ENCODE measurements at regions not wholly inside any gene's neighbourhood (a gene's known extent, or its start where the extent isn't known, plus 50 kb on each side); places are given as distances from the start of the nearest gene placed in this dataset.

DNA sequence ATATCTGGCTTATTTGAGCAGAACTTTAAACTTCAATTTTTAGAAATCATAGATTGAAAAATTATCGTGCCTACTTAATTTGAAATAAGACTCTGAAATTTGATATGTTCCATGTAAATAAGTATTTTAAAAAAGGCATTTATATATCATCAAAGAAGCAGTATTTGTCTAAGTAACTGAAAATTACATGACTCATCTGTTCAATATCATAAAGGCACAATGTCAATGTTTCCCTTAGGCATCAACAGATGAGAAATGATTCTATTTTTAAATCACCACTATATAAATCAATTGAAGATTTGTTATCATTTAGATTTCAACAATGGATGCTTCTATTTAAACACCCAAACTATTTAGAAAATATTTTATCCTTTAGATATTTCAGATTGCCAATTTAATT is 142.9 kb upstream of the POU5F2 start:
- Histone ChIP-seq H3K36me3 (no peaks in the 10 kb centered on the region), H3K4me1 (peaks cover 0 to 6% (median 0%) of the 10 kb centered on the region in 4 donors), H3K27ac (no peak overlapping the region), H3K9me3 (no peaks in the 10 kb centered on the region), H3K27me3 (no peaks in the 10 kb centered on the region), H3K4me3 (no peak overlapping the region)
- intact Hi-C loops (cut with DNase I; ENCODE audit: low total_unique reads) = no loop called here
- in situ Hi-C loops (cut with MboI; ENCODE audit: low pct_ligation_motif_present in 1 of 4, low pct_unique_long_range_greater_than_20kb in 1 of 4, low sequenced_read_pairs in 3 of 4) = no loop called here
- DNase-seq = no peak
- no peak for TF ChIP-seq CTCF (IDR thresholded peaks at IDR 0.05)
- no peak for TF ChIP-seq POLR2AphosphoS5 (IDR thresholded peaks at IDR 0.05)
- no peak for TF ChIP-seq POLR2A (IDR thresholded peaks at IDR 0.05)
- TF ChIP-seq EP300 (IDR thresholded peaks at IDR 0.05; ENCODE audit: low read depth) = no peak
- WGBS, 2 donors (ENCODE audit: low coverage in 1 of 2) = 85 to 100% methylated on average over 1 of the region's 1 CpG

DNA sequence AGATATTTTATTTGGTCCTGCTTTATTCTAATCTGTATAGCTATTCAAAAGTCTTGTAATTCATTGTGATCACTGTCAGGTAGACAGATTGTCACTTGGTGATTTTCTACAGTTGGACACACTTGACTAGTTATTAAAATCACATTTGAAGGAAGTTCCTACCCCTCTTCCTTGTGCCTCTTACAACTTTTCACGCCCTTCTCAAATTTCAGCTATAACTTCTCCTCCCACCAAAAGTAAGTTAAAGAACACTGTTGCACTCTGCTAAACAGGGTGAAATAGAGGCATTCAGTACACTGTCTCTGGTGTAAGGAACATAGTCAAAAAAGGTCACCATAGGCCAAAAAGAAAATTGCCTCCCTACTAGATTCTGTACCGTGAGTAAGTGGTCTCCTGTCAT is 142.1 kb upstream of the POU5F2 start:
- 82 to 83% methylated on average over 2 of the region's 2 CpGs for WGBS, 2 donors (ENCODE audit: low coverage in 1 of 2)
- H3K9me3 ChIP-seq = no peaks in the 10 kb centered on the region
- no peaks in the 10 kb centered on the region for H3K27me3 ChIP-seq
- in situ Hi-C loops (cut with MboI; ENCODE audit: low pct_ligation_motif_present in 1 of 4, low pct_unique_long_range_greater_than_20kb in 1 of 4, low sequenced_read_pairs in 3 of 4) (no loop called here), intact Hi-C loops (cut with DNase I; ENCODE audit: low total_unique reads) (no loop called here)
- H3K36me3 ChIP-seq = no peaks in the 10 kb centered on the region
- no peak overlapping the region for H3K27ac ChIP-seq
- no peak for DNase-seq
- peaks cover 0 to 6% (median 0%) of the 10 kb centered on the region in 4 donors for H3K4me1 ChIP-seq
- no peak overlapping the region for H3K4me3 ChIP-seq
- TF ChIP-seq EP300 (IDR thresholded peaks at IDR 0.05; ENCODE audit: low read depth) (no peak), CTCF (IDR thresholded peaks at IDR 0.05) (no peak), POLR2A (IDR thresholded peaks at IDR 0.05) (no peak), POLR2AphosphoS5 (IDR thresholded peaks at IDR 0.05) (no peak)

GRCh38 chr5:93875693-93876092 is 134.3 kb upstream of the POU5F2 start:
- no peak overlapping the region for H3K27ac ChIP-seq
- in situ Hi-C loops (cut with MboI; ENCODE audit: low pct_ligation_motif_present in 1 of 4, low pct_unique_long_range_greater_than_20kb in 1 of 4, low sequenced_read_pairs in 3 of 4) = no loop called here
- no peak for DNase-seq
- H3K9me3 ChIP-seq = no peaks in the 10 kb centered on the region
- intact Hi-C loops (cut with DNase I; ENCODE audit: low total_unique reads) = no loop called here
- no peaks in the 10 kb centered on the region for H3K36me3 ChIP-seq
- TF ChIP-seq POLR2AphosphoS5 (IDR thresholded peaks at IDR 0.05) (no peak), EP300 (IDR thresholded peaks at IDR 0.05; ENCODE audit: low read depth) (no peak), CTCF (IDR thresholded peaks at IDR 0.05) (no peak), POLR2A (IDR thresholded peaks at IDR 0.05) (no peak)
- no peaks in the 10 kb centered on the region for H3K27me3 ChIP-seq
- WGBS, 2 donors (ENCODE audit: low coverage in 1 of 2) = 85 to 95% methylated on average over 1 of the region's 1 CpG
- no peak overlapping the region for H3K4me3 ChIP-seq
- H3K4me1 ChIP-seq = no peaks in the 10 kb centered on the region

- TF ChIP-seq POLR2AphosphoS5 (IDR thresholded peaks at IDR 0.05) (no peak), EP300 (IDR thresholded peaks at IDR 0.05; ENCODE audit: low read depth) (no peak), CTCF (IDR thresholded peaks at IDR 0.05) (no peak), POLR2A (IDR thresholded peaks at IDR 0.05) (no peak)
- DNase-seq = no peak
- in situ Hi-C loops (cut with MboI; ENCODE audit: low pct_ligation_motif_present in 1 of 4, low pct_unique_long_range_greater_than_20kb in 1 of 4, low sequenced_read_pairs in 3 of 4) (no loop called here), intact Hi-C loops (cut with DNase I; ENCODE audit: low total_unique reads) (no loop called here)
- no peaks in the 10 kb centered on the region for H3K9me3 ChIP-seq
- H3K36me3 ChIP-seq = no peaks in the 10 kb centered on the region
- no peak overlapping the region for H3K4me3 ChIP-seq
- H3K27ac ChIP-seq = no peak overlapping the region
- no peaks in the 10 kb centered on the region for H3K4me1 ChIP-seq
- H3K27me3 ChIP-seq = no peaks in the 10 kb centered on the region
Measured at GRCh38 chr5:93874491-93874890, 133.1 kb upstream of the POU5F2 start.

Measured in transverse colon (tissue), 4 donors.